ENCODE measurements at regions not wholly inside any gene's neighbourhood (a gene's known extent, or its start where the extent isn't known, plus 50 kb on each side); places are given as distances from the start of the nearest gene placed in this dataset.

DNA sequence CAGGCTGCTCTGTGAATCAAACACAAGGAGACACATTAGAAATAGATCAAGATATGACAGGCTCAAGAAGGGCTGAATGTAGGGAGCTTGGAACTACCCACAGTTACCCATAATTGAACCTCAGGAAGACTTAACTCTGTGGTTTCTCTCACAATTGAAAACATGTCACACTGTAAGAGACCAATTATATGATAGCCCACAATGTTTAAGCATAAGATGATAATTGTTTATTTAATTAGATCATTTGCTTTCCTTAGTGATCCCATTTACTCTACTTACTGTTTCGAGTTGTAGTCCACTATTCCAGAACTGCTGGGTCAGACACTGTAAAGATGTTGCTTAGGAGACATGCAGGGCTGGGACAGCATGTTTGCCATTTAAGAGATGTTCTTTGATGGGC, 201.3 kb upstream of the RARB start:
- TF ChIP-seq, protein P1, sequence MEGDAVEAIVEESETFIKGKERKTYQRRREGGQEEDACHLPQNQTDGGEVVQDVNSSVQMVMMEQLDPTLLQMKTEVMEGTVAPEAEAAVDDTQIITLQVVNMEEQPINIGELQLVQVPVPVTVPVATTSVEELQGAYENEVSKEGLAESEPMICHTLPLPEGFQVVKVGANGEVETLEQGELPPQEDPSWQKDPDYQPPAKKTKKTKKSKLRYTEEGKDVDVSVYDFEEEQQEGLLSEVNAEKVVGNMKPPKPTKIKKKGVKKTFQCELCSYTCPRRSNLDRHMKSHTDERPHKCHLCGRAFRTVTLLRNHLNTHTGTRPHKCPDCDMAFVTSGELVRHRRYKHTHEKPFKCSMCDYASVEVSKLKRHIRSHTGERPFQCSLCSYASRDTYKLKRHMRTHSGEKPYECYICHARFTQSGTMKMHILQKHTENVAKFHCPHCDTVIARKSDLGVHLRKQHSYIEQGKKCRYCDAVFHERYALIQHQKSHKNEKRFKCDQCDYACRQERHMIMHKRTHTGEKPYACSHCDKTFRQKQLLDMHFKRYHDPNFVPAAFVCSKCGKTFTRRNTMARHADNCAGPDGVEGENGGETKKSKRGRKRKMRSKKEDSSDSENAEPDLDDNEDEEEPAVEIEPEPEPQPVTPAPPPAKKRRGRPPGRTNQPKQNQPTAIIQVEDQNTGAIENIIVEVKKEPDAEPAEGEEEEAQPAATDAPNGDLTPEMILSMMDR (IDR thresholded peaks at IDR 0.05): no peak
- no peak for TF ChIP-seq POLR2AphosphoS5 (IDR thresholded peaks at IDR 0.05; ENCODE audit: insufficient read depth in 1 of 2, low read depth in 1 of 2)
